CD8-positive, alpha-beta memory T cell (primary cell): ENCODE measurements at regions not wholly inside any gene's neighbourhood (a gene's known extent, or its start where the extent isn't known, plus 50 kb on each side); places are given as distances from the start of the nearest gene placed in this dataset.

Source experiments
- CTCF ChIA-PET: fragments of 350-600 bp; sonication (Branson Sonifier 250); formaldehyde crosslinking; loops from one replicate; lab custom pipeline; 2021; ENCODE audit warnings: antibody characterized with exemption; lab: Charles Lee
- POLR2A ChIA-PET: fragments of 350-600 bp; sonication (Branson Sonifier 250); formaldehyde crosslinking; loops from one replicate; lab custom pipeline; 2021; ENCODE audit warnings: antibody characterized with exemption; lab: Charles Lee
- DNase-seq, 5 donors: peaks; one replicate each; pipeline versions ENCODE4 v3.0.0 to v3.0.0-alpha.2; 2020 to 2022; ENCODE audit warnings: mixed read lengths in 1 of 5
- H3K27ac ChIP-seq: one replicate; pipeline ENCODE4 v1.7.0; 2013; ENCODE audit warnings: low read depth, mild to moderate bottlenecking, low read length, moderate library complexity
- H3K27me3 ChIP-seq: 2 replicates; pipeline ENCODE4 v1.7.0; 2013; ENCODE audit warnings: low read length, mild to moderate bottlenecking; ENCODE audit not compliant: insufficient read depth, poor library complexity, severe bottlenecking
- H3K36me3 ChIP-seq: 2 replicates; pipeline ENCODE4 v1.7.0; 2013; ENCODE audit warnings: mild to moderate bottlenecking, low read length, moderate library complexity; ENCODE audit not compliant: insufficient read depth
- H3K4me1 ChIP-seq: 2 replicates; pipeline ENCODE4 v1.7.0; 2013; ENCODE audit warnings: mild to moderate bottlenecking, low read length, moderate library complexity; ENCODE audit not compliant: insufficient read depth
- H3K4me3 ChIP-seq: 2 replicates; pipeline ENCODE4 v1.7.0; 2013; ENCODE audit warnings: mild to moderate bottlenecking, low read length
- H3K9me3 ChIP-seq: 2 replicates; pipeline ENCODE4 v1.7.0; 2013; ENCODE audit warnings: mild to moderate bottlenecking, low read length
- H3K27ac Mint-ChIP-seq, 8 donors: one replicate each; pipeline ENCODE4 v1.8.0; 2020 to 2021; ENCODE audit warnings: mixed read lengths in 8 of 8, mild to moderate bottlenecking in 6 of 8, inconsistent platforms in 3 of 8, moderate library complexity in 3 of 8
- H3K27me3 Mint-ChIP-seq, 2 donors: one replicate each; pipeline ENCODE4 v1.8.0; 2020 to 2021; ENCODE audit warnings: mixed read lengths in 2 of 2, mild to moderate bottlenecking in 1 of 2, moderate library complexity in 1 of 2
- H3K36me3 Mint-ChIP-seq, 3 donors: one replicate each; pipeline ENCODE4 v1.8.0; 2020 to 2021; ENCODE audit warnings: mixed read lengths in 3 of 3, inconsistent platforms in 1 of 3, mild to moderate bottlenecking in 1 of 3
- H3K4me1 Mint-ChIP-seq, 3 donors: one replicate each; pipeline ENCODE4 v1.8.0; 2020 to 2021; ENCODE audit warnings: mixed read lengths in 3 of 3, inconsistent platforms in 1 of 3, mild to moderate bottlenecking in 1 of 3
- H3K4me3 Mint-ChIP-seq, 7 donors: one replicate each; pipeline ENCODE4 v1.8.0; 2020 to 2021; ENCODE audit warnings: mixed read lengths in 7 of 7, mild to moderate bottlenecking in 6 of 7, moderate library complexity in 4 of 7, inconsistent platforms in 2 of 7
- H3K9me3 Mint-ChIP-seq, 5 donors: one replicate each; pipeline ENCODE4 v1.8.0; 2020 to 2022; ENCODE audit warnings: mixed read lengths in 5 of 5, mild to moderate bottlenecking in 3 of 5, moderate library complexity in 2 of 5, inconsistent platforms in 1 of 5

DNA sequence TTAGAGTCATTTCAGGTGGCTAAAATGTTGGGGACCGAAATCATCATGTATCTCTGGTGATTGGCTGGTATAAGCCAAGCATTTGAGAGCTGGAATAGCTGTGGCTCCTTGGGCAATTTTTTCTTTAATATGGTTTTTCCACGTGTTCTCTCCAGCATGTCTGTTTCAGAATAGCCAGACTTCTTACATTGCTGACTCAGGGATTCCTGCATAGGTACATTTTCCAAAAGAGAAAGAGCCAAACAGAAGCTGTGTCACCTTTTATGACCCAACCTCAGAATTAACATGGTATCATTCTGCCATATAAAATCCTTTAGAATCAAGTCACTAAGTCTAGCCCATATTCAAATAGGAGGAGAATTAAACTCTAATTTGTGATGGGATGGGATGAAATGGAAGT lies 74.8 kb upstream of the TSLP start:
- POLR2A ChIA-PET, result no interaction called here
- H3K4me3 ChIP-seq, result no peak overlapping the region
- H3K9me3 Mint-ChIP-seq, result peaks cover 0 to 5% (median 3%) of the 10 kb centered on the region in 5 donors

DNA sequence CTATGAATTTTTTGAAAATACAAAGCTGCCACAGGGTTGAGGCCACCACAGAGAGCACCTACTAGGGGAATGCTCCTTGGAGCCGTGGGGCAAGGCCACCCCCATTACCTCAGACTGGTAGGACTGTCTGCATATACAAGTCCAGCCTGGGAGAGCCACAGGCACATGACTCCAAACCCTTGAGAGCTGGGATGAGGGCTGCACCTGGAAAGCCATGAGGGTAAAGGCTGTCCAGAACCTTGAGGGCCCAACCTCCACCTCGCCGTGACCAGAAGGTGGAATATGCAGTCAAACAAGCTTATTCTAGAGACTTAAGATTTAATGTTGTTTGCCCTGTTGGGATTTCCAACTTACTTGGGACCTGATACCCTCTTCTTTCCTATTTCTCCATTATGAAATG lies 69.5 kb upstream of the TSLP start:
- peaks cover 0 to 3% of the 10 kb centered on the region in 2 donors for H3K27me3 Mint-ChIP-seq

More for the DNA sequence above, 74.8 kb upstream of the TSLP start:
- Histone ChIP-seq H3K4me1 (no peaks in the 10 kb centered on the region), H3K36me3 (no peaks in the 10 kb centered on the region), H3K27ac (no peak overlapping the region), H3K9me3 (no peaks in the 10 kb centered on the region), H3K27me3 (no peaks in the 10 kb centered on the region)
- H3K4me3 Mint-ChIP-seq, result no peak overlapping the region
- H3K27me3 Mint-ChIP-seq, result peaks cover 0 to 3% of the 10 kb centered on the region in 2 donors
- CTCF ChIA-PET, result no interaction called here
- H3K4me1 Mint-ChIP-seq, result no peaks in the 10 kb centered on the region
- no peak overlapping the region for H3K27ac Mint-ChIP-seq
- H3K36me3 Mint-ChIP-seq, result no peaks in the 10 kb centered on the region
- DNase-seq, result no peak

GRCh38 chr5:111003623-111004022 lies 67.9 kb upstream of the TSLP start:
- no peaks in the 10 kb centered on the region for H3K4me1 Mint-ChIP-seq
- no peak overlapping the region for H3K4me3 Mint-ChIP-seq
- Histone ChIP-seq H3K27ac (no peak overlapping the region), H3K36me3 (no peaks in the 10 kb centered on the region), H3K4me3 (no peak overlapping the region), H3K4me1 (no peaks in the 10 kb centered on the region), H3K27me3 (no peaks in the 10 kb centered on the region), H3K9me3 (no peaks in the 10 kb centered on the region)
- H3K36me3 Mint-ChIP-seq, result no peaks in the 10 kb centered on the region
- ChIA-PET POLR2A (no interaction called here), CTCF (no interaction called here)
- DNase-seq, result no peak
- H3K9me3 Mint-ChIP-seq, result peaks cover 0 to under 1% (median 0%) of the 10 kb centered on the region in 5 donors
- H3K27ac Mint-ChIP-seq, result no peak overlapping the region
- H3K27me3 Mint-ChIP-seq, result peaks cover 0 to 3% of the 10 kb centered on the region in 2 donors

More for the DNA sequence above, 69.5 kb upstream of the TSLP start:
- Histone ChIP-seq H3K27ac (no peak overlapping the region), H3K4me1 (no peaks in the 10 kb centered on the region), H3K27me3 (no peaks in the 10 kb centered on the region), H3K36me3 (no peaks in the 10 kb centered on the region), H3K9me3 (no peaks in the 10 kb centered on the region), H3K4me3 (no peak overlapping the region)
- no peak overlapping the region for H3K4me3 Mint-ChIP-seq
- H3K4me1 Mint-ChIP-seq, result no peaks in the 10 kb centered on the region
- H3K9me3 Mint-ChIP-seq, result peaks cover 0 to 2% (median 0%) of the 10 kb centered on the region in 5 donors
- H3K36me3 Mint-ChIP-seq, result no peaks in the 10 kb centered on the region
- no peak overlapping the region for H3K27ac Mint-ChIP-seq
- ChIA-PET POLR2A (no interaction called here), CTCF (no interaction called here)
- no peak for DNase-seq

GRCh38 chr5:111004291-111004690 lies 67.2 kb upstream of the TSLP start:
- no peak for DNase-seq
- peaks cover 5 to 7% of the 10 kb centered on the region in 2 donors for H3K27me3 Mint-ChIP-seq
- peaks cover 0 to 7% (median 2%) of the 10 kb centered on the region in 5 donors for H3K9me3 Mint-ChIP-seq
- ChIA-PET POLR2A (no interaction called here), CTCF (no interaction called here)
- H3K4me1 Mint-ChIP-seq, result no peaks in the 10 kb centered on the region
- Histone ChIP-seq H3K27me3 (no peaks in the 10 kb centered on the region), H3K9me3 (no peaks in the 10 kb centered on the region), H3K4me1 (no peaks in the 10 kb centered on the region), H3K27ac (no peak overlapping the region), H3K36me3 (no peaks in the 10 kb centered on the region), H3K4me3 (no peak overlapping the region)
- no peak overlapping the region for H3K27ac Mint-ChIP-seq
- no peak overlapping the region for H3K4me3 Mint-ChIP-seq
- H3K36me3 Mint-ChIP-seq, result no peaks in the 10 kb centered on the region

DNA sequence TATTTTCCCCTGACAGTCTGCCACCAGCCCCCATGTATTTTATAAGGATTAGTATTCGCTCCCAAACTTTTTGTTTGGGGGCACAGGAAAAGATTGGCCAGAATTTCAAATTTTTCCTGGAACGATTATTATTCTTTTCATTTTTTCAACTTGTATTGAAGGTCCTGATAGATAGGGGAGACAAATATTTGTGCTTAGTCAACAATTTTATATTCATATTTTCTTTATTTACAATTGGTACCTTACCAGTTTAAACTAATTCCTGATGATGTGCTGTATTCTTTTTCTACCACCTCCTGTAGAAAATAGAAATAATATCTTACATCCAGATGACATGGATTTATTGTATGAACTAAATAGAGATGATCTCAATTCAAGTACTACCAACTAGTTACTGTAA lies 60.7 kb upstream of the TSLP start:
- POLR2A ChIA-PET, result no interaction called here
- Mint-ChIP-seq H3K9me3 (peaks cover 0 to 8% (median 3%) of the 10 kb centered on the region in 5 donors), H3K4me3 (no peak overlapping the region), H3K27ac (no peak overlapping the region), H3K27me3 (peaks cover 9 to 32% of the 10 kb centered on the region in 2 donors), H3K4me1 (no peaks in the 10 kb centered on the region), H3K36me3 (no peaks in the 10 kb centered on the region)
- CTCF ChIA-PET, result no interaction called here
- H3K27ac ChIP-seq, result no peak overlapping the region
- H3K27me3 ChIP-seq, result no peaks in the 10 kb centered on the region
- no peak for DNase-seq
- no peaks in the 10 kb centered on the region for H3K36me3 ChIP-seq
- no peaks in the 10 kb centered on the region for H3K9me3 ChIP-seq
- H3K4me1 ChIP-seq, result no peaks in the 10 kb centered on the region
- no peak overlapping the region for H3K4me3 ChIP-seq

- Mint-ChIP-seq H3K36me3 (no peaks in the 10 kb centered on the region), H3K9me3 (peaks cover 0 to 8% (median 3%) of the 10 kb centered on the region in 5 donors), H3K27ac (no peak overlapping the region), H3K4me3 (no peak overlapping the region), H3K27me3 (peaks cover 14 to 43% of the 10 kb centered on the region in 2 donors), H3K4me1 (no peaks in the 10 kb centered on the region)
- no peak for DNase-seq
- ChIA-PET POLR2A (no interaction called here), CTCF (no interaction called here)
- H3K4me3 ChIP-seq, result no peak overlapping the region
- H3K27ac ChIP-seq, result no peak overlapping the region
- no peaks in the 10 kb centered on the region for H3K36me3 ChIP-seq
- H3K9me3 ChIP-seq, result no peaks in the 10 kb centered on the region
- no peaks in the 10 kb centered on the region for H3K4me1 ChIP-seq
- no peaks in the 10 kb centered on the region for H3K27me3 ChIP-seq
Observed at GRCh38 chr5:111013011-111013410, 58.5 kb upstream of the TSLP start.

DNA sequence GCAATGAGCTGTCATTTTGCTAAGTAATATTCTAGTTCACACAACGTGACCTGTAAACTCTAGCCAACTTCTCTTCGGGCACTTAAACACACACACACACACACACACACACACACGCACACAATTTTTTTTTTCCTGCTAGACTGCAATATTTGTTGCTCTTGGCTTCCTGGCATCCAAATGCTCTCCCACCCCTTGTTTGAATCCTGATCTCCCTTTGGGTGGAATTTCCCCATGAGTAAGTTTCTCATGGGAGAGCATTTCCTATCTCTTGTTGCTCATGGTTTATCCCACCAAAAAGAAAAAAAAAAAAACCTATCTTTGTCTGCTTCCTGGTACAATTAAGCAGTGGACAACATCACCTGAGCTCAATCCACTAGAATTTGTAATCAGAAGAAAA lies 54.7 kb upstream of the TSLP start:
- ChIA-PET CTCF (no interaction called here), POLR2A (no interaction called here)
- Histone ChIP-seq H3K36me3 (no peaks in the 10 kb centered on the region), H3K4me1 (no peaks in the 10 kb centered on the region), H3K27ac (no peak overlapping the region), H3K4me3 (no peak overlapping the region), H3K9me3 (no peaks in the 10 kb centered on the region), H3K27me3 (no peaks in the 10 kb centered on the region)
- Mint-ChIP-seq H3K4me1 (no peaks in the 10 kb centered on the region), H3K27me3 (peaks cover 8 to 28% of the 10 kb centered on the region in 2 donors), H3K9me3 (no peaks in the 10 kb centered on the region), H3K27ac (no peak overlapping the region), H3K36me3 (no peaks in the 10 kb centered on the region), H3K4me3 (no peak overlapping the region)
- DNase-seq, result no peak

DNA sequence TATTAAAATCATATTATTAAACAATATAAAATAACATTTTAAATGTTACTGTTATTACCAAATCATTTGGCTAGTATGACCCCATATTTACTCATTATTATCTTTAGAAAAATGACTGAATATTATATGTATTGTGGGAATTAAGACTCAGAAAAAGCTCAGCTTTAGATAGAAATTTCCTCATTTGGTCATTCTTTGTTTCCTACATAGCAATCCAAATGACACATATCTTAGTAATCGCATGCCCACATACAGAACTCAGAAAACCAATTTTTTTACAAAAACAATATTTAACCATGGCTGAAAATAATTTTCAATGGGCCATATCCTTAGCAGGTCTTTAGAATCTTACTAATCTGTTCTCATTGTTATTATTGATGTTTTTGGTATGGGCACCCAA lies 53.8 kb upstream of the TSLP start:
- Mint-ChIP-seq H3K27ac (no peak overlapping the region), H3K9me3 (no peaks in the 10 kb centered on the region), H3K27me3 (peaks cover 8 to 31% of the 10 kb centered on the region in 2 donors), H3K4me1 (no peaks in the 10 kb centered on the region), H3K36me3 (no peaks in the 10 kb centered on the region), H3K4me3 (no peak overlapping the region)
- Histone ChIP-seq H3K9me3 (no peaks in the 10 kb centered on the region), H3K4me3 (no peak overlapping the region), H3K36me3 (no peaks in the 10 kb centered on the region), H3K27me3 (no peaks in the 10 kb centered on the region), H3K4me1 (no peaks in the 10 kb centered on the region), H3K27ac (no peak overlapping the region)
- CTCF ChIA-PET, result no interaction called here
- DNase-seq, result no peak
- POLR2A ChIA-PET, result no interaction called here
